Heart right ventricle (tissue), 16 donors: ENCODE measurements at regions not wholly inside any gene's neighbourhood (a gene's known extent, or its start where the extent isn't known, plus 50 kb on each side); places are given as distances from the start of the nearest gene placed in this dataset.

ENCODE experiments used
- ATAC-seq, 8 donors: fragments of 200-7000 bp; cut with Tn5 transposase; one replicate each; pipeline ENCODE4 v1.9.1; 2020; ENCODE audit warnings: mild to moderate bottlenecking in 8 of 8, moderate library complexity in 8 of 8, moderate number of reproducible peaks in 1 of 8
- DNase-seq, 2 donors: peaks; one replicate each; pipeline ENCODE4 v3.0.0-alpha.2; 2020
- H3K27ac ChIP-seq, 10 donors: fragments of 200-600 bp; sonication (generic) in 2 of 10; one replicate each; pipeline versions ENCODE4 v1.5.0 to v1.8.0; 2020 to 2022; ENCODE audit warnings: mild to moderate bottlenecking in 3 of 10
- H3K27me3 ChIP-seq, 7 donors: fragments of 200-600 bp; one replicate each; pipeline ENCODE4 v1.8.0; 2021 to 2022; ENCODE audit warnings: mild to moderate bottlenecking in 2 of 7
- H3K36me3 ChIP-seq, 9 donors: fragments of 200-600 bp; sonication (generic) in 1 of 9; one replicate each; pipeline versions ENCODE4 v1.5.0 to v1.8.0; 2020 to 2022; ENCODE audit warnings: mild to moderate bottlenecking in 2 of 9
- H3K4me1 ChIP-seq, 9 donors: fragments of 200-600 bp; sonication (generic) in 1 of 9; one replicate each; pipeline versions ENCODE4 v1.5.0 to v1.8.0; 2020 to 2022; ENCODE audit warnings: mild to moderate bottlenecking in 4 of 9
- H3K4me3 ChIP-seq, 10 donors: fragments of 200-600 bp; sonication (generic) in 2 of 10; one replicate each; pipeline versions ENCODE4 v1.5.0 to v1.8.0; 2020 to 2022; ENCODE audit warnings: mild to moderate bottlenecking in 7 of 10, moderate library complexity in 2 of 10
- H3K9me3 ChIP-seq, 11 donors: fragments of 200-600 bp in 10 of 11; sonication (generic) in 2 of 11; one replicate each; pipeline versions ENCODE4 v1.5.0 to v1.8.0; 2013 to 2022; ENCODE audit warnings: mild to moderate bottlenecking in 2 of 11, control low read depth in 1 of 11, moderate library complexity in 1 of 11
- WGBS, 2 donors: extraction: QIAGEN DNeasy Blood & Tissue Kit; methylation state at CpG; one replicate each; pipeline ENCODE4 v1.1.7; 2013; ENCODE audit warnings: inconsistent platforms in 1 of 2; 5-methylcytosine and 5-hydroxymethylcytosine counted together
- intact Hi-C, 10 donors: fragments of 100-400 bp; cut with DNase I; formaldehyde crosslinking; loops; one replicate each; pipeline versions ENCODE4 v1.11.1 to v1.14.2; 2022
- TF ChIP-seq, protein P1 (sequence below), 9 donors: fragments of 200-600 bp; sonication (generic) in 2 of 9; IDR thresholded peaks; one replicate each; pipeline versions ENCODE4 v1.5.0 to v1.8.0; 2021 to 2022; ENCODE audit warnings: antibody characterized with exemption in 9 of 9, mild to moderate bottlenecking in 5 of 9, moderate library complexity in 1 of 9
- donor health status: Arrhythmogenic right ventricular cardiomyopathy.
- donor health status: ischemic (EF 13 %, LVEDD 7.1; RV severe dilation, severe dysfunction).
- donor health status: healthy with polysubstance abuse.
- donor health status: DM: no; HTN: yes; CAD: no.
- donor health status: DM: no; HTN: no; CAD: no.
- donor health status: ischemic (EF 25% LVEDD 6.9; RV normal size, moderate dysfunction).
- donor health status: ischemic (EF 25% LVEDD 5.7; RV mildly dilated, moderate dysfunction).
- donor health status: healthy.
- donor health status: DM: yes; HTN: yes; CAD: no.
- donor health status: Ischemic cardiomyopathy.
- donor health status: ischemic (EF 35%, LVEDD 5.7; RV mildly dilated, moderate dysfunction).
- donor health status: nonischemic (EF 11% LVEDD 7.7; RV severe dilation, severe dysfunction).
- donor health status: DM: yes; HTN: yes; CAD: no.
- donor health status: PGD.
- donor health status: ischemic (EF 29% LVEDD 5.4; RV normal size, mild dysfunction).
- donor health status: nonischemic (EF 23%, LVEDD 6.1; RV moderate dilation, normal function).

DNA sequence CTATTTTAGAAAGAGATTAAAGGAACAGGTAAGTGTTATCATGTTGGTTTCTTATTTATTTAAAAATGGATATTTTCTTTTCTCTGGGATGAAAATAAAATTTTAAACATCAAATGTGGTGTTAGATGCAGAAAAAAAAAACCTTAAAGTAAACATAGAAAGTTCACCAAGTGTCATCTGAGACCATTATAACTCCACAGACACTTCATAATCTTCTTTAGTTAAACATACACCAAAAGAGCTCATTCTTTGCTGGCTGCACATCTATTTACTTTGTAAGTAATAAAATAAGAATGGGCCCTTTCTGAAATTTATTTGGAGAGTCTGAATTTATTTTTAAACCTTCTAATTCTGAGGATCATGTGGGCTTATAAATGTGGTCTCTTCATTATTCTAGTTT, 460.7 kb upstream of the CTSO start:
- intact Hi-C loops, result no loop called here
- H3K36me3 ChIP-seq, result no peaks in the 10 kb centered on the region
- H3K27me3 ChIP-seq, result no peaks in the 10 kb centered on the region
- ATAC-seq, result no peak
- H3K4me3 ChIP-seq, result no peak overlapping the region
- H3K9me3 ChIP-seq, result no peaks in the 10 kb centered on the region
- TF ChIP-seq, protein P1, sequence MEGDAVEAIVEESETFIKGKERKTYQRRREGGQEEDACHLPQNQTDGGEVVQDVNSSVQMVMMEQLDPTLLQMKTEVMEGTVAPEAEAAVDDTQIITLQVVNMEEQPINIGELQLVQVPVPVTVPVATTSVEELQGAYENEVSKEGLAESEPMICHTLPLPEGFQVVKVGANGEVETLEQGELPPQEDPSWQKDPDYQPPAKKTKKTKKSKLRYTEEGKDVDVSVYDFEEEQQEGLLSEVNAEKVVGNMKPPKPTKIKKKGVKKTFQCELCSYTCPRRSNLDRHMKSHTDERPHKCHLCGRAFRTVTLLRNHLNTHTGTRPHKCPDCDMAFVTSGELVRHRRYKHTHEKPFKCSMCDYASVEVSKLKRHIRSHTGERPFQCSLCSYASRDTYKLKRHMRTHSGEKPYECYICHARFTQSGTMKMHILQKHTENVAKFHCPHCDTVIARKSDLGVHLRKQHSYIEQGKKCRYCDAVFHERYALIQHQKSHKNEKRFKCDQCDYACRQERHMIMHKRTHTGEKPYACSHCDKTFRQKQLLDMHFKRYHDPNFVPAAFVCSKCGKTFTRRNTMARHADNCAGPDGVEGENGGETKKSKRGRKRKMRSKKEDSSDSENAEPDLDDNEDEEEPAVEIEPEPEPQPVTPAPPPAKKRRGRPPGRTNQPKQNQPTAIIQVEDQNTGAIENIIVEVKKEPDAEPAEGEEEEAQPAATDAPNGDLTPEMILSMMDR (IDR thresholded peaks at IDR 0.05), result no peak
- DNase-seq, result no peak
- H3K4me1 ChIP-seq, result no peaks in the 10 kb centered on the region
- H3K27ac ChIP-seq, result no peak overlapping the region

DNA sequence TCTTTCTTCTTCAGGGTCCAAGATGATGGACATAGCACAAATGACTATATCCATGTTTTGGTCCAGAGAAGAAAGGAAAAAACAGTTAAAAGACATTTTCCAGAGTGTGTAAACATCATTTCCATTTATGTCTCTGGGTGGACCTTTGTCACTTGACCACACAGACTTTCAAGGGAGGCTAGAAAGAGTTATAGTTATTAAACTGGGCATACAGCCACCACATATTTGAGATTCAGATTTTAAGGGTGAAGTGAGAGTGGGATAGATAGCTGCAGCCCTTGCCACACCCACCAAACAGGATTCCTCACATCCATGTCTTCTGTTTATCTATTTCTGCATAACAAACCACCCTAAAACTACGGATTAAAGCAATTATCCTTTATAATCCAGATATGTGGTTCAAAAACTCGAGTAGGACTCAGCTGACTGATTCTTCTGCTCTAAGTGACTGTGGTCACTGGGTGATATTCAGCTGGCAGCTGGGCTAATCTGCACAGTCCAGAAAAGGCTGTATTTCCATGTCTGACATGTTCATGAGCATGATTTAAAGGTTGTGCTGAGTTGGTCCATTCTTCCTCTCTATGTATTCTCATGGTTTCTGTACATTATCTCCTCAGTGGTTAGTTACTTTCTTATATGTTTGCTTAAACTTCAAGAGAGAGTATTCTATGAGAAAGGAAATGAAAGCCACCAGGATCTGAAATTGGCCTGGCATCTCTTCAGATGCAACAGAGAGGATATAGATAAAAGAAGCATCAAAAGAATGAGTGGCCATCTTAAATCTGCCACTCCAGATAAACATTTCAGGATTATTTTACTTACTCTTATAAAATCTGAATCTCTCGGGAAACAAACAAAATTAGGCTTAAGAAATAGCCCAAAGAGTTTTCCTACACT, 459.8 kb upstream of the CTSO start:
- Histone ChIP-seq H3K4me3 (no peak overlapping the region), H3K27me3 (no peaks in the 10 kb centered on the region), H3K27ac (no peak overlapping the region), H3K4me1 (no peaks in the 10 kb centered on the region), H3K36me3 (no peaks in the 10 kb centered on the region), H3K9me3 (no peaks in the 10 kb centered on the region)
- intact Hi-C loops, result no loop called here
- ATAC-seq (no peak), DNase-seq (no peak)
- TF ChIP-seq, protein P1 (IDR thresholded peaks at IDR 0.05), result no peak
- 51 to 55% methylated on average over 3 of the region's 3 CpGs for WGBS, 2 donors

DNA sequence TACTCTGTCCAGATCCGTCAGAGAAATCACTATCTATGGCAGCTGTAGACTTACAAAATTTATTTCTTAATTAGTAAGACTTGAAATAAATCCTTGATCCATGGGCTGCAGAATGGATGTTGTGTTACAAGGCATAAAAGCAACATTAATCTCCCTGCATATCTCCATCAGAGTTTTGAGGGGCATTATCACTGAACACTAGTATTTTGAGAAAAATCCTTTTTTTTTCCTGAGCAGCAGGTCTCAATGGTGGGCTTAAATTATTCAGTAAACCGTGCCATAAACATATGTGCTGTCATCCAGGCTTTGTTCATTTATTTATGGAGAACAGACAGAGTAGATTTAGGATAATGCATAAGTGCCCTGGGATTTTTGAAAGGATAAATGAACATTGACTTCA, 457.9 kb upstream of the CTSO start:
- intact Hi-C loops, result no loop called here
- no peaks in the 10 kb centered on the region for H3K27me3 ChIP-seq
- no peaks in the 10 kb centered on the region for H3K36me3 ChIP-seq
- H3K4me1 ChIP-seq, result no peaks in the 10 kb centered on the region
- peaks cover 0 to 3% (median 0%) of the 10 kb centered on the region in 11 donors for H3K9me3 ChIP-seq
- ATAC-seq (no peak), DNase-seq (no peak)
- TF ChIP-seq, protein P1 (IDR thresholded peaks at IDR 0.05), result no peak
- H3K4me3 ChIP-seq, result no peak overlapping the region
- WGBS, 2 donors, result 75% methylated on average over 2 of the region's 2 CpGs
- no peak overlapping the region for H3K27ac ChIP-seq

DNA sequence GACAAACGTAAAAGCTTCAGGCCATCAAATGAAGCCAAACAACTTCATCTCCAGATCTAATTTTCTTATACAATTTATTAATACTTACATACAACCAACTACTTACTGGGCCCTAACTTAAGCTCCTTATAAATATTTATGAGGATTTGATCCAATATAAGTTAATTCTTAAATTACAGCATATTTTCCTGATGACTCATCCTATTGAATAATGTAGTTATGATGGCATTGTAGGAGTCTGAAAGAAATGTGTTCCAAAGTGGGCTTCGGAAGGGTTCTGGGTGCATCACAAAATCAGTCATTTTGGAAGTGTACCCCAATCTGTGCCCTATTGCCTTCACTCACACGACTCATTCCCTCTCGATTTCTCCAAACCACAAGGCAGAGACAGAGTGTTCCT, 455.1 kb upstream of the CTSO start:
- no peak overlapping the region for H3K27ac ChIP-seq
- TF ChIP-seq, protein P1 (IDR thresholded peaks at IDR 0.05), result no peak

More for the DNA sequence above, 455.1 kb upstream of the CTSO start:
- 86% methylated on average over 4 of the region's 4 CpGs for WGBS, 2 donors
- ATAC-seq, result no peak
- H3K4me1 ChIP-seq, result no peaks in the 10 kb centered on the region
- H3K27me3 ChIP-seq, result no peaks in the 10 kb centered on the region
- no peak for DNase-seq
- no peak overlapping the region for H3K4me3 ChIP-seq
- intact Hi-C loops, result no loop called here
- H3K36me3 ChIP-seq, result no peaks in the 10 kb centered on the region
- H3K9me3 ChIP-seq, result peaks cover 0 to 25% (median 0%) of the 10 kb centered on the region in 11 donors
